IMR-90 (cell line): ENCODE measurements at regions not wholly inside any gene's neighbourhood (a gene's known extent, or its start where the extent isn't known, plus 50 kb on each side); places are given as distances from the start of the nearest gene placed in this dataset.
A peak's percentile ranks its signal among the peaks of the same experiment; 100 is the strongest.

Experiments used
- ATAC-seq: fragments of 200-7000 bp; cut with Tn5 transposase; 2 replicates; pipeline ENCODE4 v1.9.1; 2020; ENCODE audit warnings: low read depth, mild to moderate bottlenecking, moderate library complexity
- BruUV-seq: library from RNA; stranded (reverse); fragments of 400-500 nt; replicated peaks from 2 replicates; lab custom pipeline; 2021; lab: Mats Ljungman, UMichigan
- CTCF ChIA-PET: fragments of 300-600 bp; formaldehyde crosslinking; extraction: SDS; loops from one replicate; lab custom pipeline; 2021; ENCODE audit warnings: antibody characterized with exemption; lab: Yijun Ruan, JAX
- POLR2A ChIA-PET: fragments of 300-600 bp; sonication (Branson Sonifier 250); formaldehyde crosslinking; loops from one replicate; lab custom pipeline; 2022; ENCODE audit warnings: antibody characterized with exemption; ENCODE audit not compliant: unreplicated experiment; lab: Charles Lee
- DNase-seq: peaks from one replicate; pipeline ENCODE4 v3.0.0; 2013
- H2AFZ ChIP-seq: replicated peaks from 2 replicates; pipeline ENCODE3; 2013; ENCODE audit warnings: low read length, mild to moderate bottlenecking; ENCODE audit not compliant: poor library complexity
- H2AK5ac ChIP-seq: 2 replicates; pipeline ENCODE4 v1.6.1; 2013; ENCODE audit warnings: low read depth, low read length, inconsistent platforms
- H2AK9ac ChIP-seq: replicated peaks from 2 replicates; pipeline ENCODE3; 2013; ENCODE audit warnings: mild to moderate bottlenecking, low read depth, low read length, moderate library complexity; ENCODE audit not compliant: poor library complexity
- H2BK120ac ChIP-seq: 2 replicates; pipeline ENCODE4 v1.6.1; 2013; ENCODE audit warnings: low read depth, low read length, inconsistent platforms
- H2BK15ac ChIP-seq: 3 replicates; pipeline ENCODE4 v1.6.1; 2013; ENCODE audit warnings: low read depth, low read length, inconsistent platforms
- H2BK20ac ChIP-seq: 2 replicates; pipeline ENCODE4 v1.6.1; 2013; ENCODE audit warnings: low read depth, mild to moderate bottlenecking, inconsistent platforms, low read length, moderate library complexity
- H2BK5ac ChIP-seq: 2 replicates; pipeline ENCODE4 v1.6.1; 2013; ENCODE audit warnings: mild to moderate bottlenecking, low read depth, low read length, inconsistent platforms; ENCODE audit not compliant: poor library complexity, severe bottlenecking
- H3K14ac ChIP-seq: replicated peaks from 2 replicates; pipeline ENCODE4 v1.6.1; 2013; ENCODE audit warnings: low read depth, low read length, inconsistent platforms
- H3K18ac ChIP-seq: 2 replicates; pipeline ENCODE4 v1.6.1; 2013; ENCODE audit warnings: low read depth, low read length, control low read depth
- H3K23ac ChIP-seq: 2 replicates; pipeline ENCODE4 v1.6.1; 2013; ENCODE audit warnings: low read depth, low read length, inconsistent platforms
- H3K27ac ChIP-seq: 2 replicates; pipeline ENCODE4 v1.5.1; 2013; ENCODE audit warnings: mild to moderate bottlenecking, control low read depth, low read length; ENCODE audit not compliant: insufficient read depth
- H3K27me3 ChIP-seq: 2 replicates; pipeline ENCODE4 v1.6.1; 2013; ENCODE audit warnings: low read length; ENCODE audit not compliant: control insufficient read depth, insufficient read depth
- H3K36me3 ChIP-seq: 2 replicates; pipeline ENCODE4 v1.6.1; 2013; ENCODE audit warnings: low read length, mixed read lengths; ENCODE audit not compliant: control insufficient read depth, insufficient read depth
- H3K4ac ChIP-seq: 2 replicates; pipeline ENCODE4 v1.6.1; 2013; ENCODE audit warnings: low read depth, low read length, inconsistent platforms
- H3K4me1 ChIP-seq: 2 replicates; pipeline ENCODE4 v1.6.1; 2013; ENCODE audit warnings: low read length, mixed read lengths; ENCODE audit not compliant: control insufficient read depth, insufficient read depth
- H3K4me2 ChIP-seq: 2 replicates; pipeline ENCODE4 v1.6.1; 2013; ENCODE audit warnings: low read depth, mild to moderate bottlenecking, control low read depth, low read length, moderate library complexity
- H3K4me3 ChIP-seq: 2 replicates; pipeline ENCODE4 v1.5.1; 2013; ENCODE audit warnings: low read depth, mild to moderate bottlenecking, control low read depth, low read length, moderate library complexity; ENCODE audit not compliant: insufficient read depth
- H3K56ac ChIP-seq: 2 replicates; pipeline ENCODE4 v1.6.1; 2013; ENCODE audit warnings: low read length, inconsistent platforms; ENCODE audit not compliant: insufficient read depth; ENCODE audit errors: extremely low read depth
- H3K79me1 ChIP-seq, 2 experiments: 2 replicates each; pipeline ENCODE4 v1.6.1; 2013; ENCODE audit warnings: low read length in 2 of 2, inconsistent platforms in 1 of 2, low read depth in 1 of 2
- H3K9ac ChIP-seq: 2 replicates; pipeline ENCODE4 v1.6.1; 2013; ENCODE audit warnings: low read depth, low read length, control low read depth
- H3K9me1 ChIP-seq: 2 replicates; pipeline ENCODE4 v1.6.1; 2013; ENCODE audit warnings: low read length, inconsistent platforms; ENCODE audit not compliant: insufficient read depth
- H3K9me3 ChIP-seq: 2 replicates; pipeline ENCODE4 v1.6.1; 2013; ENCODE audit warnings: low read length; ENCODE audit not compliant: control insufficient read depth, insufficient read depth
- H4K20me1 ChIP-seq: 2 replicates; pipeline ENCODE4 v1.6.1; 2013; ENCODE audit warnings: low read length, inconsistent platforms; ENCODE audit not compliant: insufficient read depth
- H4K5ac ChIP-seq: 2 replicates; pipeline ENCODE4 v1.6.1; 2013; ENCODE audit warnings: mild to moderate bottlenecking, low read depth, low read length, control low read depth
- H4K8ac ChIP-seq, 2 experiments: 2 replicates each; pipeline ENCODE4 v1.6.1; 2013; ENCODE audit warnings: low read depth in 2 of 2, low read length in 2 of 2, control low read depth in 1 of 2, inconsistent platforms in 1 of 2
- H4K91ac ChIP-seq: 2 replicates; pipeline ENCODE4 v1.6.1; 2013; ENCODE audit warnings: low read depth, low read length, inconsistent platforms; ENCODE audit not compliant: insufficient read depth
- CEBPB ChIP-seq: IDR thresholded peaks from 2 replicates; pipeline ENCODE4 v1.6.1; 2012; ENCODE audit warnings: low read depth, low read length, improper control_type of control experiment
- MAFK ChIP-seq: IDR thresholded peaks from 2 replicates; pipeline ENCODE4 v1.6.1; 2012; ENCODE audit warnings: low read depth, low read length, improper control_type of control experiment
- WGBS, 2 experiments: methylation state at CpG; one replicate each; pipeline versions ENCODE4 v1.1.5 to v1.1.7; 2013; ENCODE audit warnings: missing lambda C conversion rate in 2 of 2; ENCODE audit not compliant: insufficient read length in 1 of 2; ENCODE audit errors: extremely low coverage in 2 of 2; 5-methylcytosine and 5-hydroxymethylcytosine counted together
- dilution Hi-C: fragments of 300-500 bp; cut with HindIII; formaldehyde crosslinking; loops from one replicate; pipeline ENCODE4 v1.14.3; 2018; ENCODE audit warnings: low sequenced_read_pairs; ENCODE audit not compliant: unreplicated experiment
- in situ Hi-C: fragments of 300-500 bp; cut with MboI; formaldehyde crosslinking; loops from 3 replicates; pipeline ENCODE4 v1.14.3; 2019; ENCODE audit warnings: low sequenced_read_pairs, inconsistent platforms, mixed read lengths
- intact Hi-C: fragments of 100-400 bp; cut with micrococcal nuclease; formaldehyde crosslinking; loops from 2 replicates; pipeline ENCODE4 v1.10.0; 2022

GRCh38 chr4:17336069-17336468 is 175.8 kb downstream of the QDPR start:
- ChIA-PET CTCF (no interaction called here), POLR2A (no interaction called here)
- Histone ChIP-seq H4K20me1 (no peaks in the 10 kb centered on the region), H2BK120ac (no peak overlapping the region), H3K79me1 (no peaks in the 10 kb centered on the region), H4K8ac (no peak overlapping the region), H2AK9ac (no peak overlapping the region), H2BK15ac (no peak overlapping the region), H3K4ac (no peak overlapping the region), H3K18ac (no peak overlapping the region), H4K5ac (no peak overlapping the region), H3K27ac (no peak overlapping the region), H3K56ac (no peak overlapping the region), H3K27me3 (peaks cover 4% of the 10 kb centered on the region; the same call in 1 of the 2 replicates), H4K91ac (no peak overlapping the region), H3K9ac (no peak overlapping the region), H3K4me2 (no peak overlapping the region), H2BK20ac (no peak overlapping the region), H2AFZ (no peak overlapping the region), H2AK5ac (no peak overlapping the region), H3K4me3 (no peak overlapping the region), H2BK5ac (no peak overlapping the region), H3K9me1 (no peaks in the 10 kb centered on the region), H3K23ac (no peak overlapping the region), H3K14ac (no peak overlapping the region), H3K9me3 (no peaks in the 10 kb centered on the region), H3K4me1 (no peaks in the 10 kb centered on the region), H3K36me3 (no peaks in the 10 kb centered on the region)
- DNase-seq (no peak), ATAC-seq (no peak)
- TF ChIP-seq MAFK, result peak; percentile 53; the same call in 1 of the 2 replicates
- TF ChIP-seq CEBPB, result no peak
- no CpG with 5 or more reads among the region's 1 CpG for WGBS, 2 experiments
- intact Hi-C loops, result no loop called here
- no TSS peak for BruUV-seq
- in situ Hi-C loops, result loop anchor here (10.0 kb wide), 1 partner anchor 821 kb away; no protein-coding TSS in a partner anchor
- dilution Hi-C loops, result no loop called here
